ENCODE measurements at regions not wholly inside any gene's neighbourhood (a gene's known extent, or its start where the extent isn't known, plus 50 kb on each side); places are given as distances from the start of the nearest gene placed in this dataset.

- TF ChIP-seq, protein P1, sequence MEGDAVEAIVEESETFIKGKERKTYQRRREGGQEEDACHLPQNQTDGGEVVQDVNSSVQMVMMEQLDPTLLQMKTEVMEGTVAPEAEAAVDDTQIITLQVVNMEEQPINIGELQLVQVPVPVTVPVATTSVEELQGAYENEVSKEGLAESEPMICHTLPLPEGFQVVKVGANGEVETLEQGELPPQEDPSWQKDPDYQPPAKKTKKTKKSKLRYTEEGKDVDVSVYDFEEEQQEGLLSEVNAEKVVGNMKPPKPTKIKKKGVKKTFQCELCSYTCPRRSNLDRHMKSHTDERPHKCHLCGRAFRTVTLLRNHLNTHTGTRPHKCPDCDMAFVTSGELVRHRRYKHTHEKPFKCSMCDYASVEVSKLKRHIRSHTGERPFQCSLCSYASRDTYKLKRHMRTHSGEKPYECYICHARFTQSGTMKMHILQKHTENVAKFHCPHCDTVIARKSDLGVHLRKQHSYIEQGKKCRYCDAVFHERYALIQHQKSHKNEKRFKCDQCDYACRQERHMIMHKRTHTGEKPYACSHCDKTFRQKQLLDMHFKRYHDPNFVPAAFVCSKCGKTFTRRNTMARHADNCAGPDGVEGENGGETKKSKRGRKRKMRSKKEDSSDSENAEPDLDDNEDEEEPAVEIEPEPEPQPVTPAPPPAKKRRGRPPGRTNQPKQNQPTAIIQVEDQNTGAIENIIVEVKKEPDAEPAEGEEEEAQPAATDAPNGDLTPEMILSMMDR (IDR thresholded peaks at IDR 0.05; ENCODE audit: insufficient read depth, low read length, poor library complexity, severe bottlenecking): no peak
- TF ChIP-seq EZH2phosphoT487 (conservative IDR thresholded peaks at IDR 0.05; ENCODE audit: low read length): no peak
Measured at GRCh38 chr6:43970068-43970912, 157.0 kb downstream of the MRPL14 start.

All from SU-DHL-6 (cell line).